WERI-Rb-1 (cell line): ENCODE measurements at regions not wholly inside any gene's neighbourhood (a gene's known extent, or its start where the extent isn't known, plus 50 kb on each side); places are given as distances from the start of the nearest gene placed in this dataset.

ENCODE experiments used
- DNase-seq: peaks from one replicate; pipeline ENCODE4 v3.0.0-alpha.2; 2020
- H3K27ac ChIP-seq: fragments of 250-450 bp; sonication (Bioruptor Pico); 2 replicates; pipeline ENCODE4 v1.5.1; 2020; ENCODE audit warnings: mild to moderate bottlenecking, moderate library complexity
- H3K27me3 ChIP-seq: fragments of 250-450 bp; sonication (Bioruptor Pico); 2 replicates; pipeline ENCODE4 v1.5.1; 2021; ENCODE audit warnings: mild to moderate bottlenecking, low read depth, moderate library complexity; ENCODE audit not compliant: insufficient read depth, severe bottlenecking
- H3K36me3 ChIP-seq: fragments of 250-450 bp; sonication (Bioruptor Pico); 2 replicates; pipeline ENCODE4 v1.5.1; 2020; ENCODE audit warnings: mild to moderate bottlenecking, moderate library complexity
- H3K4me3 ChIP-seq: 2 replicates; pipeline ENCODE4 v1.5.1; 2011; ENCODE audit warnings: low read depth, mild to moderate bottlenecking, control low read depth, low read length
- H3K9me3 ChIP-seq: fragments of 250-450 bp; sonication (Bioruptor Pico); 2 replicates; pipeline ENCODE4 v1.5.1; 2021; ENCODE audit warnings: mild to moderate bottlenecking, moderate library complexity; ENCODE audit not compliant: severe bottlenecking
- CTCF ChIP-seq: IDR thresholded peaks from 2 replicates; pipeline ENCODE4 v1.5.1; 2011; ENCODE audit warnings: low read depth, mild to moderate bottlenecking, control low read depth, inconsistent platforms, low read length

GRCh38 chr2:12219761-12220160 lies 473.3 kb downstream of the LPIN1 start:
- Histone ChIP-seq H3K9me3 (peaks cover 13% of the 10 kb centered on the region), H3K27me3 (no peaks in the 10 kb centered on the region), H3K27ac (no peak overlapping the region), H3K4me3 (no peak overlapping the region), H3K36me3 (no peaks in the 10 kb centered on the region)
- no peak for DNase-seq
- no peak for TF ChIP-seq CTCF

- Histone ChIP-seq H3K27ac (no peak overlapping the region), H3K36me3 (no peaks in the 10 kb centered on the region), H3K9me3 (peaks cover 13% of the 10 kb centered on the region), H3K27me3 (no peaks in the 10 kb centered on the region), H3K4me3 (no peak overlapping the region)
- TF ChIP-seq CTCF, result no peak
- no peak for DNase-seq
Measured at GRCh38 chr2:12221584-12221983, 475.2 kb downstream of the LPIN1 start.

- Histone ChIP-seq H3K9me3 (peaks cover 13% of the 10 kb centered on the region), H3K27me3 (no peaks in the 10 kb centered on the region), H3K4me3 (no peak overlapping the region), H3K36me3 (no peaks in the 10 kb centered on the region), H3K27ac (no peak overlapping the region)
- no peak for DNase-seq
- TF ChIP-seq CTCF, result no peak
Measured at GRCh38 chr2:12222554-12222953, 476.1 kb downstream of the LPIN1 start.

GRCh38 chr2:12223732-12224131 lies 477.3 kb downstream of the LPIN1 start:
- H3K36me3 ChIP-seq, result no peaks in the 10 kb centered on the region
- no peak overlapping the region for H3K27ac ChIP-seq
- DNase-seq, result no peak
- peaks cover 13% of the 10 kb centered on the region for H3K9me3 ChIP-seq
- H3K27me3 ChIP-seq, result no peaks in the 10 kb centered on the region
- H3K4me3 ChIP-seq, result no peak overlapping the region
- TF ChIP-seq CTCF, result no peak

- H3K9me3 ChIP-seq, result peaks cover 13% of the 10 kb centered on the region
- TF ChIP-seq CTCF, result no peak
Measured at GRCh38 chr2:12226653-12227052, 480.2 kb downstream of the LPIN1 start.

GRCh38 chr2:12227941-12228608 lies 481.6 kb downstream of the LPIN1 start:
- Histone ChIP-seq H3K36me3 (no peaks in the 10 kb centered on the region), H3K27me3 (no peaks in the 10 kb centered on the region), H3K9me3 (peaks cover 13% of the 10 kb centered on the region), H3K4me3 (no peak overlapping the region), H3K27ac (no peak overlapping the region)
- TF ChIP-seq CTCF, result no peak
- no peak for DNase-seq

More at GRCh38 chr2:12226653-12227052, 480.2 kb downstream of the LPIN1 start:
- Histone ChIP-seq H3K36me3 (no peaks in the 10 kb centered on the region), H3K4me3 (no peak overlapping the region), H3K27ac (no peak overlapping the region), H3K27me3 (no peaks in the 10 kb centered on the region)
- DNase-seq, result no peak
